ACC112 (cell line): ENCODE measurements at regions not wholly inside any gene's neighbourhood (a gene's known extent, or its start where the extent isn't known, plus 50 kb on each side); places are given as distances from the start of the nearest gene placed in this dataset.
A peak's percentile ranks its signal among the peaks of the same experiment; 100 is the strongest.

Experiments used
- H2AFZ ChIP-seq: fragments of 200-600 bp; sonication (generic); one replicate; pipeline ENCODE4 v1.6.0; 2017; ENCODE audit warnings: antibody characterized with exemption, low read length; ENCODE audit not compliant: unreplicated experiment
- H3K27ac ChIP-seq: fragments of 200-600 bp; sonication (generic); 2 replicates; pipeline ENCODE4 v1.5.1; 2014; ENCODE audit warnings: low read depth, mild to moderate bottlenecking, antibody characterized with exemption, low read length, moderate library complexity
- H3K27me3 ChIP-seq: fragments of 200-600 bp; sonication (generic); 2 replicates; pipeline ENCODE4 v1.6.1; 2014; ENCODE audit warnings: mild to moderate bottlenecking, antibody characterized with exemption, low read length, moderate library complexity, mixed read lengths; ENCODE audit not compliant: insufficient read depth
- H3K36me3 ChIP-seq: fragments of 200-600 bp; sonication (generic); 2 replicates; pipeline ENCODE4 v1.6.1; 2016; ENCODE audit warnings: mild to moderate bottlenecking, antibody characterized with exemption, low read length, moderate library complexity, mixed read lengths; ENCODE audit not compliant: insufficient read depth
- H3K4me1 ChIP-seq: fragments of 200-600 bp; sonication (generic); one replicate; pipeline ENCODE4 v1.6.1; 2016; ENCODE audit warnings: low read length, mixed read lengths; ENCODE audit not compliant: insufficient read depth, unreplicated experiment, control insufficient read depth
- H3K4me3 ChIP-seq: fragments of 200-600 bp; sonication (generic); 2 replicates; pipeline ENCODE4 v1.5.1; 2014; ENCODE audit warnings: mild to moderate bottlenecking, low read depth, low read length
- H3K79me2 ChIP-seq: fragments of 200-600 bp; sonication (generic); one replicate; pipeline ENCODE4 v1.6.0; 2016; ENCODE audit warnings: low read length; ENCODE audit not compliant: control insufficient read depth, unreplicated experiment, insufficient read depth

- Histone ChIP-seq H3K4me3 (peak overlapping the region; percentile 50; the same call in 1 of the 2 replicates), H3K4me1 (peaks cover 38% of the 10 kb centered on the region), H3K27me3 (no peaks in the 10 kb centered on the region), H3K36me3 (no peaks in the 10 kb centered on the region), H3K27ac (peak overlapping the region; percentile 94), H3K79me2 (no peaks in the 10 kb centered on the region), H2AFZ (no peak overlapping the region)
Measured at GRCh38 chr2:8169443-8169842, 512.4 kb upstream of the ID2 start.

GRCh38 chr2:8170552-8171327 is 511.1 kb upstream of the ID2 start:
- Histone ChIP-seq H3K79me2 (no peaks in the 10 kb centered on the region), H3K4me3 (peak overlapping the region; percentile 32; the same call in 1 of the 2 replicates), H2AFZ (peak overlapping the region; percentile 43), H3K36me3 (no peaks in the 10 kb centered on the region), H3K27me3 (no peaks in the 10 kb centered on the region), H3K4me1 (peaks cover 38% of the 10 kb centered on the region), H3K27ac (peak overlapping the region; percentile 78; the same call in 1 of the 2 replicates)

GRCh38 chr2:8171608-8172007 is 510.2 kb upstream of the ID2 start:
- H3K27me3 ChIP-seq = no peaks in the 10 kb centered on the region
- H2AFZ ChIP-seq = peak overlapping the region; percentile 10
- no peak overlapping the region for H3K4me3 ChIP-seq
- H3K4me1 ChIP-seq = peaks cover 38% of the 10 kb centered on the region
- no peaks in the 10 kb centered on the region for H3K36me3 ChIP-seq
- H3K79me2 ChIP-seq = no peaks in the 10 kb centered on the region
- H3K27ac ChIP-seq = no peak overlapping the region

GRCh38 chr2:8172661-8173060 is 509.2 kb upstream of the ID2 start:
- H2AFZ ChIP-seq = no peak overlapping the region
- no peak overlapping the region for H3K4me3 ChIP-seq
- H3K79me2 ChIP-seq = no peaks in the 10 kb centered on the region

DNA sequence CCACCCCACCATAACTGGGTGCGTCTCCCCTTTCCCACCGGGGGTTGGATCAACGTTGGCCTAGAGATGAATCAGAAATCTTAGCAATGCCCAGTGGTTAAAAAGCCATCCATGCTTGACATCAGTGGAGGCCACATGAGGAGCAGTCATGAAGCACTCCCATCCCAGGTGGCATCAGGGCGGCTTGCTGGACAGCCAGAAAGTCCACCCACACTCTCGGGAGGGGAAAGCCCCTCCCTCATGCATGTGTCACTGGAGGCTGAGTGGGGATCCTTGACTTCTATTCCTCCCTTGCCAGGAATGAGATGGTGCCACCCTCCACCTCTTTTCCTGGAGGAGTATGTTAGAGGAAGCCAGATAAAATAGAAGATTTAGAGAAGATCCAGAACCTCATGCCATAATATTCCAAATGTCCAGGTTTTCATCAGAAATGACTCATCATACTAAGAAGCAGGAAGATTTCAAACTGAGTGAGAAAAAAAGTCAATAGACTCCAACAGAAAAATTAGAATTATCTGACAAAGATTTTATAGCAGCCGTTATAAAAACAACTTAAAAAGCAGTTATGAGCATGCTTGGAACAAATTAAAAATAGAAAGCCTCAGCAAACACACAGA is 507.1 kb upstream of the ID2 start:
- no peak overlapping the region for H3K4me3 ChIP-seq
- H2AFZ ChIP-seq = no peak overlapping the region
- H3K79me2 ChIP-seq = no peaks in the 10 kb centered on the region
- H3K27ac ChIP-seq = no peak overlapping the region
- H3K36me3 ChIP-seq = no peaks in the 10 kb centered on the region
- no peaks in the 10 kb centered on the region for H3K27me3 ChIP-seq
- H3K4me1 ChIP-seq = peaks cover 22% of the 10 kb centered on the region

More at GRCh38 chr2:8172661-8173060, 509.2 kb upstream of the ID2 start:
- H3K27me3 ChIP-seq = no peaks in the 10 kb centered on the region
- H3K36me3 ChIP-seq = no peaks in the 10 kb centered on the region
- H3K27ac ChIP-seq = no peak overlapping the region
- peaks cover 38% of the 10 kb centered on the region for H3K4me1 ChIP-seq

GRCh38 chr2:8176887-8177286 is 505.0 kb upstream of the ID2 start:
- no peak overlapping the region for H3K27ac ChIP-seq
- H3K4me1 ChIP-seq = peaks cover under 1% of the 10 kb centered on the region
- no peaks in the 10 kb centered on the region for H3K27me3 ChIP-seq
- H3K36me3 ChIP-seq = no peaks in the 10 kb centered on the region
- H2AFZ ChIP-seq = no peak overlapping the region
- no peak overlapping the region for H3K4me3 ChIP-seq
- H3K79me2 ChIP-seq = no peaks in the 10 kb centered on the region

DNA sequence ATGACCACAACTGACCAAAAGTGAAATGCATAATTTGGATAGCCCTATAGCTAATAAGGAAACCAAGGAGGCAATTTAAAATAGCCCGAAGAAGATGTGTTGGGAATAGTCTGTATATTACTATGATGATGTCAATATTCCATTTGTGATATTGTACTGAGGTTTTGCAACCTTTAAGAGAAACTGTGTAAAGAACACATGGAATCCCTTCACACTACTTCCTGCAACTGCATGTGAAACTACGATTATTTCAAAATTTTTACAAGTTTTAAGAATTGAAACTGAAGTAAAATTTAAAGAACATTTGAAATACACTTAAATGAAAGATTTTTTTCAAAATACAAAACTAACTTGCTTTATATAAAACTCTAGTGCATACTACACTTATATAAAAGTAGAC is 504.3 kb upstream of the ID2 start:
- no peak overlapping the region for H3K27ac ChIP-seq
- H3K79me2 ChIP-seq = no peaks in the 10 kb centered on the region
- H3K27me3 ChIP-seq = no peaks in the 10 kb centered on the region
- H3K36me3 ChIP-seq = no peaks in the 10 kb centered on the region
- no peak overlapping the region for H3K4me3 ChIP-seq
- no peaks in the 10 kb centered on the region for H3K4me1 ChIP-seq
- no peak overlapping the region for H2AFZ ChIP-seq

DNA sequence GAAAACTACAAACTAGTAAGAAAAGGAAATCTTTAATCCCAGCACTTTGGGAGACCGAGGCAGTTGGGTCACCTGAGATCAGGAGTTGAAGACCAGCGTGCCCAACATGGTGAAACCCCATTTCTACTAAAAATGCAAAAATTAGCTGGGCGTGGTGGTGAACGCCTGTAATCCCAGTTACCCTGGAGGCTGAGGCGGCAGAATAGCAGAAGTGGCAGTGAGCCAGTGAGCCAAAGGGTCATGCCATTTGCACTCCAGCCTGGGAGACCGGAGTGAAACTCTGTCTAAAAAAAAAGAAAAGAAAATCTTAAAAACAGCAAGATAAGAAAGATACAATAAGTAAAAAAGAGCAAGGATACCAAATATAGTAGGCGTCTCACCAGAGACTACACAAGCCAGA is 502.9 kb upstream of the ID2 start:
- Histone ChIP-seq H3K4me3 (no peak overlapping the region), H3K27ac (no peak overlapping the region), H3K4me1 (no peaks in the 10 kb centered on the region), H2AFZ (no peak overlapping the region), H3K79me2 (no peaks in the 10 kb centered on the region), H3K27me3 (no peaks in the 10 kb centered on the region), H3K36me3 (no peaks in the 10 kb centered on the region)

DNA sequence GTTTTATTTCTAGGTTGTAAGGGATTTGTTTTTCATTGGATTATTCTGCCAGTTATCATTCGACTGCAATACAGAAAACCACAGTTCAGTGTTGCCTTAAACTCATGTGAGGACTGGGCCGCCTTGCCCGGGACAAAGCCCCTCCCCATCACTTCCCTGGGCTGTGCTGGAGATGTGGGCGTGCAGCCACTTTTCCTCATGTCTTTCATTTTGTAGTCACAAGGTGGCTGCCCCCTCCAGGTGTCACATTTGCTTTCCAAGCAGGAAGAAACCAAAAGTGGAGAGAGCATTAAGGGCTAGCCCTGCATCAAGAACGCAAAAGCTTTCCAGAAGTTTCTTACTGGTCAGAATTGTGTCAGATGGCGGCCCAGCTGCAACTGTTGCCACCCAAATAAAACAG is 492.5 kb upstream of the ID2 start:
- H3K4me3 ChIP-seq = no peak overlapping the region
- no peaks in the 10 kb centered on the region for H3K27me3 ChIP-seq
- no peaks in the 10 kb centered on the region for H3K36me3 ChIP-seq
- no peaks in the 10 kb centered on the region for H3K4me1 ChIP-seq
- no peaks in the 10 kb centered on the region for H3K79me2 ChIP-seq
- no peak overlapping the region for H3K27ac ChIP-seq
- no peak overlapping the region for H2AFZ ChIP-seq

GRCh38 chr2:8190279-8190678 is 491.6 kb upstream of the ID2 start:
- Histone ChIP-seq H3K4me3 (no peak overlapping the region), H2AFZ (no peak overlapping the region), H3K36me3 (no peaks in the 10 kb centered on the region), H3K27ac (no peak overlapping the region), H3K4me1 (no peaks in the 10 kb centered on the region), H3K79me2 (no peaks in the 10 kb centered on the region), H3K27me3 (no peaks in the 10 kb centered on the region)

DNA sequence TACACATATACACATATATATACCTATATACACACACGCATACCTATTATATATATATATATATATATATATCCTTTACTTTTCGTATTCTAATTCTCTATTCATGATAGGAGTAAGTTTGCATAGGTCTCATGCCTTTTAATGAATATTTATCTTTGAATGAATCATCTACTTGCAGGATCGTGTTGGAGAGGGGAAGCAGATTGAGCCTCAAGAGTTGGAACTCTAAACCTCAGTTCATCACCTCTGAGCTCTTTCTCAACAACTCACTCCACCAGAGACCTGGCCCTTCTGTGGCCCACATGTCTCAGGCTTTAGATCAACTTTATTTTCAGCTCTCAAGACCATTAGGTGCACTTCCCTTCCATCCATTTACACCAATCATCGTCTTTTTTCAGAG is 490.4 kb upstream of the ID2 start:
- H3K27me3 ChIP-seq = no peaks in the 10 kb centered on the region
- no peaks in the 10 kb centered on the region for H3K79me2 ChIP-seq
- no peaks in the 10 kb centered on the region for H3K4me1 ChIP-seq
- H3K4me3 ChIP-seq = no peak overlapping the region
- no peak overlapping the region for H3K27ac ChIP-seq
- H3K36me3 ChIP-seq = no peaks in the 10 kb centered on the region
- no peak overlapping the region for H2AFZ ChIP-seq
